Activated CD8-positive, alpha-beta memory T cell treated with anti-CD3 and anti-CD28 coated beads, Interleukin-2, amount 10 ng/mL, durations not matched to agents 7 days and 5 days (primary cell): ENCODE measurements at regions not wholly inside any gene's neighbourhood (a gene's known extent, or its start where the extent isn't known, plus 50 kb on each side); places are given as distances from the start of the nearest gene placed in this dataset.
A peak's percentile ranks its signal among the peaks of the same experiment; 100 is the strongest.

Experiments
- ATAC-seq: fragments of 150-1000 bp; cut with Tn5 transposase; one replicate; pipeline ENCODE4 v1.10.0; 2021; ENCODE audit warnings: moderate library complexity
- CTCF ChIA-PET: fragments of 350-600 bp; sonication (Branson Sonifier 250); formaldehyde crosslinking; loops from one replicate; lab custom pipeline; 2021; ENCODE audit warnings: antibody characterized with exemption; lab: Charles Lee
- DNase-seq: peaks from one replicate; pipeline ENCODE4 v3.0.0-alpha.2; 2020
- H3K27ac Mint-ChIP-seq: one replicate; pipeline ENCODE4 v1.8.0; 2021; ENCODE audit warnings: mild to moderate bottlenecking, mixed read lengths
- H3K27me3 Mint-ChIP-seq: one replicate; pipeline ENCODE4 v1.8.0; 2021; ENCODE audit warnings: mixed read lengths
- H3K36me3 Mint-ChIP-seq: one replicate; pipeline ENCODE4 v1.8.0; 2021; ENCODE audit warnings: mild to moderate bottlenecking, mixed read lengths
- H3K4me1 Mint-ChIP-seq: one replicate; pipeline ENCODE4 v1.8.0; 2021; ENCODE audit warnings: mixed read lengths
- H3K4me3 Mint-ChIP-seq: one replicate; pipeline ENCODE4 v1.8.0; 2021; ENCODE audit warnings: mild to moderate bottlenecking, moderate library complexity, mixed read lengths
- H3K9me3 Mint-ChIP-seq: one replicate; pipeline ENCODE4 v1.8.0; 2022; ENCODE audit warnings: low read depth, mixed read lengths

- ATAC-seq (no peak), DNase-seq (no peak)
- Mint-ChIP-seq H3K4me1 (peaks cover 13% of the 10 kb centered on the region), H3K27ac (no peak overlapping the region), H3K9me3 (no peaks in the 10 kb centered on the region), H3K4me3 (no peak overlapping the region), H3K36me3 (no peaks in the 10 kb centered on the region), H3K27me3 (peaks cover 8% of the 10 kb centered on the region)
- CTCF ChIA-PET = no interaction called here
These were observed 185.9 kb upstream of the ATP1B1 start for GRCh38 chr1:168920456-168921094.

- DNase-seq = no peak
- Mint-ChIP-seq H3K36me3 (no peaks in the 10 kb centered on the region), H3K27ac (no peak overlapping the region), H3K4me3 (peak overlapping the region; percentile 43), H3K9me3 (no peaks in the 10 kb centered on the region), H3K27me3 (peaks cover 8% of the 10 kb centered on the region), H3K4me1 (peaks cover 13% of the 10 kb centered on the region)
- no peak for ATAC-seq
- CTCF ChIA-PET = no interaction called here
These were observed 184.9 kb upstream of the ATP1B1 start for GRCh38 chr1:168921629-168922028.

GRCh38 chr1:168923521-168924136, 182.9 kb upstream of the ATP1B1 start:
- Mint-ChIP-seq H3K4me3 (no peak overlapping the region), H3K27ac (no peak overlapping the region), H3K4me1 (peaks cover 13% of the 10 kb centered on the region), H3K9me3 (no peaks in the 10 kb centered on the region), H3K36me3 (no peaks in the 10 kb centered on the region), H3K27me3 (peaks cover 4% of the 10 kb centered on the region)
- DNase-seq (no peak), ATAC-seq (no peak)
- CTCF ChIA-PET = no interaction called here

- peaks cover 7% of the 10 kb centered on the region for H3K27me3 Mint-ChIP-seq
- H3K9me3 Mint-ChIP-seq = no peaks in the 10 kb centered on the region
- H3K4me1 Mint-ChIP-seq = peaks cover 16% of the 10 kb centered on the region
- ATAC-seq (no peak), DNase-seq (no peak)
- H3K36me3 Mint-ChIP-seq = no peaks in the 10 kb centered on the region
- no peak overlapping the region for H3K27ac Mint-ChIP-seq
- CTCF ChIA-PET = no interaction called here
- no peak overlapping the region for H3K4me3 Mint-ChIP-seq
These were observed 181.5 kb upstream of the ATP1B1 start for GRCh38 chr1:168924976-168925375.

- H3K9me3 Mint-ChIP-seq = no peaks in the 10 kb centered on the region
- no peak overlapping the region for H3K4me3 Mint-ChIP-seq
- H3K27me3 Mint-ChIP-seq = peaks cover 9% of the 10 kb centered on the region
- ATAC-seq (no peak), DNase-seq (no peak)
- H3K36me3 Mint-ChIP-seq = no peaks in the 10 kb centered on the region
- H3K4me1 Mint-ChIP-seq = peaks cover 14% of the 10 kb centered on the region
- no peak overlapping the region for H3K27ac Mint-ChIP-seq
- CTCF ChIA-PET = no interaction called here
These were observed 180.3 kb upstream of the ATP1B1 start for GRCh38 chr1:168926236-168926635.

- H3K36me3 Mint-ChIP-seq = no peaks in the 10 kb centered on the region
- ATAC-seq (no peak), DNase-seq (no peak)
- no peak overlapping the region for H3K27ac Mint-ChIP-seq
- peaks cover 16% of the 10 kb centered on the region for H3K27me3 Mint-ChIP-seq
- peaks cover 6% of the 10 kb centered on the region for H3K4me1 Mint-ChIP-seq
- H3K4me3 Mint-ChIP-seq = no peak overlapping the region
- CTCF ChIA-PET = no interaction called here
- H3K9me3 Mint-ChIP-seq = peaks cover 2% of the 10 kb centered on the region
These were observed 174.0 kb upstream of the ATP1B1 start for GRCh38 chr1:168932539-168932938.

GRCh38 chr1:168933141-168933805, 173.2 kb upstream of the ATP1B1 start:
- Mint-ChIP-seq H3K9me3 (peaks cover 2% of the 10 kb centered on the region), H3K27me3 (peaks cover 16% of the 10 kb centered on the region), H3K27ac (no peak overlapping the region), H3K4me3 (no peak overlapping the region), H3K4me1 (peaks cover 6% of the 10 kb centered on the region), H3K36me3 (no peaks in the 10 kb centered on the region)
- ATAC-seq (no peak), DNase-seq (no peak)
- CTCF ChIA-PET = no interaction called here

GRCh38 chr1:168939110-168939946, 167.2 kb upstream of the ATP1B1 start:
- H3K27ac Mint-ChIP-seq = no peak overlapping the region
- CTCF ChIA-PET = no interaction called here
- no peak overlapping the region for H3K4me3 Mint-ChIP-seq
- no peaks in the 10 kb centered on the region for H3K36me3 Mint-ChIP-seq
- no peak for DNase-seq
- peaks cover 3% of the 10 kb centered on the region for H3K4me1 Mint-ChIP-seq
- no peak for ATAC-seq
- peaks cover 19% of the 10 kb centered on the region for H3K27me3 Mint-ChIP-seq
- peaks cover 2% of the 10 kb centered on the region for H3K9me3 Mint-ChIP-seq

GRCh38 chr1:168939947-168940223, 166.6 kb upstream of the ATP1B1 start:
- DNase-seq = no peak
- Mint-ChIP-seq H3K4me3 (no peak overlapping the region), H3K9me3 (peaks cover 2% of the 10 kb centered on the region), H3K36me3 (no peaks in the 10 kb centered on the region), H3K27ac (no peak overlapping the region), H3K27me3 (peaks cover 17% of the 10 kb centered on the region), H3K4me1 (peaks cover 3% of the 10 kb centered on the region)
- no peak for ATAC-seq
- CTCF ChIA-PET = no interaction called here

GRCh38 chr1:168941640-168942039, 164.8 kb upstream of the ATP1B1 start:
- CTCF ChIA-PET = no interaction called here
- Mint-ChIP-seq H3K9me3 (peaks cover 1% of the 10 kb centered on the region), H3K27ac (no peak overlapping the region), H3K27me3 (peaks cover 14% of the 10 kb centered on the region), H3K36me3 (no peaks in the 10 kb centered on the region), H3K4me3 (no peak overlapping the region), H3K4me1 (peaks cover 2% of the 10 kb centered on the region)
- no peak for ATAC-seq
- DNase-seq = no peak

- ATAC-seq (no peak), DNase-seq (no peak)
- Mint-ChIP-seq H3K9me3 (no peaks in the 10 kb centered on the region), H3K4me3 (no peak overlapping the region), H3K27ac (no peak overlapping the region), H3K27me3 (peaks cover 14% of the 10 kb centered on the region), H3K36me3 (no peaks in the 10 kb centered on the region), H3K4me1 (no peaks in the 10 kb centered on the region)
- CTCF ChIA-PET = interaction anchor here (1.0 kb wide), 1 partner anchor 137 kb away, joined by 4 read pairs; no protein-coding TSS in a partner anchor
These were observed 164.3 kb upstream of the ATP1B1 start for GRCh38 chr1:168942165-168942564.

GRCh38 chr1:168945870-168946269, 160.6 kb upstream of the ATP1B1 start:
- no peak for ATAC-seq
- Mint-ChIP-seq H3K9me3 (no peaks in the 10 kb centered on the region), H3K4me1 (no peaks in the 10 kb centered on the region), H3K27ac (no peak overlapping the region), H3K27me3 (peaks cover 14% of the 10 kb centered on the region), H3K4me3 (no peak overlapping the region), H3K36me3 (no peaks in the 10 kb centered on the region)
- DNase-seq = no peak
- CTCF ChIA-PET = no interaction called here

- no peak overlapping the region for H3K4me3 Mint-ChIP-seq
- H3K27ac Mint-ChIP-seq = no peak overlapping the region
- ATAC-seq = no peak
- no peaks in the 10 kb centered on the region for H3K36me3 Mint-ChIP-seq
- no peaks in the 10 kb centered on the region for H3K9me3 Mint-ChIP-seq
- no peaks in the 10 kb centered on the region for H3K4me1 Mint-ChIP-seq
- DNase-seq = no peak
- H3K27me3 Mint-ChIP-seq = peaks cover 11% of the 10 kb centered on the region
- CTCF ChIA-PET = no interaction called here
These were observed 159.4 kb upstream of the ATP1B1 start for GRCh38 chr1:168947041-168947440.
